SJCRH30 (cell line): ENCODE measurements at regions not wholly inside any gene's neighbourhood (a gene's known extent, or its start where the extent isn't known, plus 50 kb on each side); places are given as distances from the start of the nearest gene placed in this dataset.
"Not testable (repeated sequence)": the region's sequence is repeated elsewhere in the genome, so short reads cannot be mapped to it uniquely, and the experiment has no call there.

ENCODE experiments used
- DNase-seq, 2 experiments: peaks; one replicate each; pipeline ENCODE4 v3.0.0-alpha.2; 2015 to 2020
- H3K27ac ChIP-seq: fragments of 250-450 bp; sonication (Bioruptor Pico); 2 replicates; pipeline ENCODE4 v1.5.1; 2020; ENCODE audit warnings: mild to moderate bottlenecking, moderate library complexity
- H3K27me3 ChIP-seq: fragments of 250-450 bp; sonication (Bioruptor Pico); 2 replicates; pipeline ENCODE4 v1.5.1; 2020; ENCODE audit warnings: mild to moderate bottlenecking, moderate library complexity
- H3K36me3 ChIP-seq: fragments of 250-450 bp; sonication (Bioruptor Pico); 2 replicates; pipeline ENCODE4 v1.5.1; 2020; ENCODE audit warnings: mild to moderate bottlenecking, moderate library complexity
- H3K4me1 ChIP-seq: fragments of 250-450 bp; sonication (Bioruptor Pico); 2 replicates; pipeline ENCODE4 v1.5.1; 2020; ENCODE audit warnings: mild to moderate bottlenecking, moderate library complexity
- H3K4me3 ChIP-seq: fragments of 250-450 bp; sonication (Bioruptor Pico); 2 replicates; pipeline ENCODE4 v1.5.1; 2020; ENCODE audit warnings: mild to moderate bottlenecking, moderate library complexity
- H3K9me3 ChIP-seq: fragments of 250-450 bp; sonication (Bioruptor Pico); replicated peaks from 2 replicates; pipeline ENCODE4 v1.5.1; 2020; ENCODE audit warnings: mild to moderate bottlenecking, moderate library complexity

- H3K36me3 ChIP-seq: no peaks in the 10 kb centered on the region
- peaks cover 9% of the 10 kb centered on the region for H3K27me3 ChIP-seq
- H3K4me1 ChIP-seq: no peaks in the 10 kb centered on the region
- no peak overlapping the region for H3K4me3 ChIP-seq
- no peak for DNase-seq
- no peak overlapping the region for H3K27ac ChIP-seq
- 0 out of 2 replicates have a peak, but pooled peaks cover 3% of the 10 kb centered on the region for H3K9me3 ChIP-seq
Observed at GRCh38 chr16:22635801-22636200, 125.1 kb downstream of the NPIPB5 start.

GRCh38 chr16:22638393-22639206 is 127.9 kb downstream of the NPIPB5 start:
- DNase-seq: no peak
- Histone ChIP-seq H3K27me3 (peaks cover 6% of the 10 kb centered on the region), H3K27ac (no peak overlapping the region)

GRCh38 chr16:22641131-22641628 is 130.5 kb downstream of the NPIPB5 start:
- no peak overlapping the region for H3K27ac ChIP-seq
- DNase-seq: peak; percentile 47 to 70
- H3K27me3 ChIP-seq: no peaks in the 10 kb centered on the region

More at GRCh38 chr16:22638393-22639206, 127.9 kb downstream of the NPIPB5 start:
- 0 out of 2 replicates have a peak, but pooled peaks cover 3% of the 10 kb centered on the region for H3K9me3 ChIP-seq
- no peak overlapping the region for H3K4me3 ChIP-seq
- no peaks in the 10 kb centered on the region for H3K4me1 ChIP-seq
- no peaks in the 10 kb centered on the region for H3K36me3 ChIP-seq

GRCh38 chr16:22642416-22643088 is 131.9 kb downstream of the NPIPB5 start:
- no peak overlapping the region for H3K27ac ChIP-seq
- no peak overlapping the region for H3K4me3 ChIP-seq
- DNase-seq: peak in 1 of 2 experiments; percentile 22
- no peaks in the 10 kb centered on the region for H3K36me3 ChIP-seq
- H3K9me3 ChIP-seq: 0 out of 2 replicates have a peak, but pooled peaks cover 3% of the 10 kb centered on the region
- H3K4me1 ChIP-seq: no peaks in the 10 kb centered on the region
- H3K27me3 ChIP-seq: no peaks in the 10 kb centered on the region

More at GRCh38 chr16:22641131-22641628, 130.5 kb downstream of the NPIPB5 start:
- H3K4me3 ChIP-seq: no peak overlapping the region
- no peaks in the 10 kb centered on the region for H3K4me1 ChIP-seq
- H3K36me3 ChIP-seq: no peaks in the 10 kb centered on the region
- 0 out of 2 replicates have a peak, but pooled peaks cover 3% of the 10 kb centered on the region for H3K9me3 ChIP-seq

- not testable (repeated sequence) for H3K9me3 ChIP-seq, DNase-seq, H3K27me3 ChIP-seq, H3K4me1 ChIP-seq, H3K27ac ChIP-seq, H3K36me3 ChIP-seq, H3K4me3 ChIP-seq
Observed at GRCh38 chr16:22643203-22643602, 132.5 kb downstream of the NPIPB5 start.

- no peak for DNase-seq
- Histone ChIP-seq H3K4me3 (no peak overlapping the region), H3K4me1 (no peaks in the 10 kb centered on the region), H3K27ac (no peak overlapping the region), H3K36me3 (no peaks in the 10 kb centered on the region), H3K27me3 (0 out of 2 replicates have a peak, but pooled peaks cover 3% of the 10 kb centered on the region), H3K9me3 (0 out of 2 replicates have a peak, but pooled peaks cover 3% of the 10 kb centered on the region)
Observed at GRCh38 chr16:22643886-22644285, 133.2 kb downstream of the NPIPB5 start.

- DNase-seq: no peak
- Histone ChIP-seq H3K27me3 (0 out of 2 replicates have a peak, but pooled peaks cover 3% of the 10 kb centered on the region), H3K36me3 (no peaks in the 10 kb centered on the region), H3K9me3 (no peaks in the 10 kb centered on the region), H3K4me1 (no peaks in the 10 kb centered on the region), H3K27ac (no peak overlapping the region), H3K4me3 (no peak overlapping the region)
Observed at GRCh38 chr16:22645868-22646267, 135.2 kb downstream of the NPIPB5 start.

GRCh38 chr16:22646948-22647556 is 136.4 kb downstream of the NPIPB5 start:
- Histone ChIP-seq H3K4me1 (no peaks in the 10 kb centered on the region), H3K27ac (no peak overlapping the region), H3K36me3 (no peaks in the 10 kb centered on the region), H3K9me3 (no peaks in the 10 kb centered on the region), H3K27me3 (0 out of 2 replicates have a peak, but pooled peaks cover 3% of the 10 kb centered on the region), H3K4me3 (no peak overlapping the region)
- no peak for DNase-seq

- Histone ChIP-seq H3K27me3 (0 out of 2 replicates have a peak, but pooled peaks cover 3% of the 10 kb centered on the region), H3K4me1 (no peaks in the 10 kb centered on the region), H3K27ac (no peak overlapping the region), H3K36me3 (no peaks in the 10 kb centered on the region), H3K9me3 (no peaks in the 10 kb centered on the region), H3K4me3 (no peak overlapping the region)
- no peak for DNase-seq
Observed at GRCh38 chr16:22648141-22648540, 137.4 kb downstream of the NPIPB5 start.

- H3K4me1 ChIP-seq: no peaks in the 10 kb centered on the region
Observed at GRCh38 chr16:22648941-22649340, 138.2 kb downstream of the NPIPB5 start.

GRCh38 chr16:22651111-22651817 is 140.6 kb downstream of the NPIPB5 start:
- H3K4me3 ChIP-seq, H3K36me3 ChIP-seq, H3K4me1 ChIP-seq, H3K9me3 ChIP-seq, DNase-seq, H3K27ac ChIP-seq, H3K27me3 ChIP-seq: not testable (repeated sequence)

More at GRCh38 chr16:22648941-22649340, 138.2 kb downstream of the NPIPB5 start:
- H3K4me3 ChIP-seq: no peak overlapping the region
- H3K36me3 ChIP-seq: no peaks in the 10 kb centered on the region
- H3K9me3 ChIP-seq: no peaks in the 10 kb centered on the region
- no peak for DNase-seq
- 0 out of 2 replicates have a peak, but pooled peaks cover 3% of the 10 kb centered on the region for H3K27me3 ChIP-seq
- no peak overlapping the region for H3K27ac ChIP-seq

- Histone ChIP-seq H3K4me3 (no peak overlapping the region), H3K4me1 (no peaks in the 10 kb centered on the region), H3K36me3 (no peaks in the 10 kb centered on the region), H3K9me3 (no peaks in the 10 kb centered on the region), H3K27ac (no peak overlapping the region), H3K27me3 (0 out of 2 replicates have a peak, but pooled peaks cover 3% of the 10 kb centered on the region)
- no peak for DNase-seq
Observed at GRCh38 chr16:22652463-22652845, 141.8 kb downstream of the NPIPB5 start.

GRCh38 chr16:22653876-22654275 is 143.2 kb downstream of the NPIPB5 start:
- no peak for DNase-seq
- H3K27ac ChIP-seq: no peak overlapping the region

GRCh38 chr16:22656573-22656972 is 145.9 kb downstream of the NPIPB5 start:
- not testable (repeated sequence) for H3K27ac ChIP-seq, H3K4me3 ChIP-seq, H3K36me3 ChIP-seq, H3K27me3 ChIP-seq, H3K9me3 ChIP-seq, DNase-seq, H3K4me1 ChIP-seq

More at GRCh38 chr16:22653876-22654275, 143.2 kb downstream of the NPIPB5 start:
- Histone ChIP-seq H3K4me1 (no peaks in the 10 kb centered on the region), H3K36me3 (no peaks in the 10 kb centered on the region), H3K27me3 (no peaks in the 10 kb centered on the region), H3K4me3 (no peak overlapping the region), H3K9me3 (no peaks in the 10 kb centered on the region)
